ENCODE measurements at regions not wholly inside any gene's neighbourhood (a gene's known extent, or its start where the extent isn't known, plus 50 kb on each side); places are given as distances from the start of the nearest gene placed in this dataset.

- H3K9me3 ChIP-seq = no peaks in the 10 kb centered on the region
- intact Hi-C loops (cut with DNase I; ENCODE audit: low total_unique reads) = no loop called here
- no peaks in the 10 kb centered on the region for H3K36me3 ChIP-seq
- in situ Hi-C loops (cut with MboI; ENCODE audit: low pct_ligation_motif_present in 1 of 4, low pct_unique_long_range_greater_than_20kb in 1 of 4, low sequenced_read_pairs in 3 of 4) = loop anchor here in 2 of 4 donors (25.0 kb wide), 2 partner anchors 1366 to 1616 kb away; no protein-coding TSS in a partner anchor
- no peak for TF ChIP-seq EP300 (IDR thresholded peaks at IDR 0.05; ENCODE audit: low read depth)
- no peak for TF ChIP-seq CTCF (IDR thresholded peaks at IDR 0.05)
- no peak for TF ChIP-seq POLR2AphosphoS5 (IDR thresholded peaks at IDR 0.05)
- no peak for TF ChIP-seq POLR2A (IDR thresholded peaks at IDR 0.05)
- WGBS, 2 donors (ENCODE audit: low coverage in 1 of 2) = 49 to 58% methylated on average over 4 of the region's 4 CpGs
- no peaks in the 10 kb centered on the region for H3K27me3 ChIP-seq
- no peak for DNase-seq
- H3K4me3 ChIP-seq = no peak overlapping the region
- no peak overlapping the region for H3K27ac ChIP-seq
- no peaks in the 10 kb centered on the region for H3K4me1 ChIP-seq
These were observed 596.1 kb downstream of the ETNK1 start for GRCh38 chr12:23221066-23221465.

GRCh38 chr12:23221926-23222325, 597.0 kb downstream of the ETNK1 start:
- Histone ChIP-seq H3K4me3 (no peak overlapping the region), H3K27ac (no peak overlapping the region), H3K4me1 (no peaks in the 10 kb centered on the region), H3K9me3 (no peaks in the 10 kb centered on the region), H3K27me3 (no peaks in the 10 kb centered on the region), H3K36me3 (no peaks in the 10 kb centered on the region)
- intact Hi-C loops (cut with DNase I; ENCODE audit: low total_unique reads) = no loop called here
- in situ Hi-C loops (cut with MboI; ENCODE audit: low pct_ligation_motif_present in 1 of 4, low pct_unique_long_range_greater_than_20kb in 1 of 4, low sequenced_read_pairs in 3 of 4) = loop anchor here in 2 of 4 donors (25.0 kb wide), 2 partner anchors 1365 to 1615 kb away; no protein-coding TSS in a partner anchor
- no peak for DNase-seq
- no peak for TF ChIP-seq CTCF (IDR thresholded peaks at IDR 0.05)
- no peak for TF ChIP-seq EP300 (IDR thresholded peaks at IDR 0.05; ENCODE audit: low read depth)
- TF ChIP-seq POLR2AphosphoS5 (IDR thresholded peaks at IDR 0.05) = no peak
- TF ChIP-seq POLR2A (IDR thresholded peaks at IDR 0.05) = no peak
- 20 to 65% methylated on average over 1 of the region's 1 CpG for WGBS, 2 donors (ENCODE audit: low coverage in 1 of 2)

GRCh38 chr12:23222801-23223200, 597.8 kb downstream of the ETNK1 start:
- no peak for DNase-seq
- Histone ChIP-seq H3K36me3 (no peaks in the 10 kb centered on the region), H3K9me3 (no peaks in the 10 kb centered on the region), H3K4me1 (no peaks in the 10 kb centered on the region), H3K27me3 (no peaks in the 10 kb centered on the region), H3K4me3 (no peak overlapping the region), H3K27ac (no peak overlapping the region)
- intact Hi-C loops (cut with DNase I; ENCODE audit: low total_unique reads) (no loop called here), in situ Hi-C loops (cut with MboI; ENCODE audit: low pct_ligation_motif_present in 1 of 4, low pct_unique_long_range_greater_than_20kb in 1 of 4, low sequenced_read_pairs in 3 of 4) (loop anchor here in 2 of 4 donors (25.0 kb wide), 2 partner anchors 1364 to 1614 kb away; no protein-coding TSS in a partner anchor)
- 81% methylated on average over 3 of the region's 3 CpGs; no CpG with 5 or more reads in 1 of the 2 donors for WGBS, 2 donors (ENCODE audit: low coverage in 1 of 2)
- no peak for TF ChIP-seq POLR2AphosphoS5 (IDR thresholded peaks at IDR 0.05)
- TF ChIP-seq EP300 (IDR thresholded peaks at IDR 0.05; ENCODE audit: low read depth) = no peak
- TF ChIP-seq POLR2A (IDR thresholded peaks at IDR 0.05) = no peak
- no peak for TF ChIP-seq CTCF (IDR thresholded peaks at IDR 0.05)

GRCh38 chr12:23228101-23228500, 603.1 kb downstream of the ETNK1 start:
- DNase-seq = no peak
- 67 to 76% methylated on average over 2 of the region's 2 CpGs for WGBS, 2 donors (ENCODE audit: low coverage in 1 of 2)
- intact Hi-C loops (cut with DNase I; ENCODE audit: low total_unique reads) (no loop called here), in situ Hi-C loops (cut with MboI; ENCODE audit: low pct_ligation_motif_present in 1 of 4, low pct_unique_long_range_greater_than_20kb in 1 of 4, low sequenced_read_pairs in 3 of 4) (no loop called here)
- H3K4me1 ChIP-seq = no peaks in the 10 kb centered on the region
- no peaks in the 10 kb centered on the region for H3K36me3 ChIP-seq
- H3K27ac ChIP-seq = no peak overlapping the region
- TF ChIP-seq POLR2AphosphoS5 (IDR thresholded peaks at IDR 0.05) (no peak), POLR2A (IDR thresholded peaks at IDR 0.05) (no peak), CTCF (IDR thresholded peaks at IDR 0.05) (no peak), EP300 (IDR thresholded peaks at IDR 0.05; ENCODE audit: low read depth) (no peak)
- no peak overlapping the region for H3K4me3 ChIP-seq
- H3K27me3 ChIP-seq = no peaks in the 10 kb centered on the region
- H3K9me3 ChIP-seq = no peaks in the 10 kb centered on the region
